HG02981 (cell line): ENCODE measurements at regions not wholly inside any gene's neighbourhood (a gene's known extent, or its start where the extent isn't known, plus 50 kb on each side); places are given as distances from the start of the nearest gene placed in this dataset.

ENCODE experiments used
- ATAC-seq: cut with Tn5 transposase; IDR thresholded peaks from one replicate; pipeline ENCODE4 v1.9.1; 2021; ENCODE audit warnings: mild to moderate bottlenecking, moderate library complexity; ENCODE audit not compliant: unreplicated experiment

GRCh38 chr1:175830500-175830899, 87.1 kb upstream of the TNR start:
- no peak for ATAC-seq

- ATAC-seq: no peak
These were observed 86.5 kb upstream of the TNR start for GRCh38 chr1:175829845-175830244.

- no peak for ATAC-seq
These were observed 83.3 kb upstream of the TNR start for GRCh38 chr1:175826705-175827104.

GRCh38 chr1:175824079-175824478, 80.7 kb upstream of the TNR start:
- ATAC-seq: no peak

GRCh38 chr1:175823406-175823805, 80.0 kb upstream of the TNR start:
- no peak for ATAC-seq

GRCh38 chr1:175822580-175822979, 79.2 kb upstream of the TNR start:
- no peak for ATAC-seq

- no peak for ATAC-seq
These were observed 77.1 kb upstream of the TNR start for GRCh38 chr1:175820456-175821025.

- ATAC-seq: no peak
These were observed 75.5 kb upstream of the TNR start for GRCh38 chr1:175818929-175819328.

- no peak for ATAC-seq
These were observed 74.0 kb upstream of the TNR start for GRCh38 chr1:175817445-175817844.

GRCh38 chr1:175814885-175815284, 71.5 kb upstream of the TNR start:
- no peak for ATAC-seq

- ATAC-seq: no peak
These were observed 69.5 kb upstream of the TNR start for GRCh38 chr1:175812936-175813335.

- ATAC-seq: no peak
These were observed 66.9 kb upstream of the TNR start for GRCh38 chr1:175810305-175810704.

- no peak for ATAC-seq
These were observed 65.6 kb upstream of the TNR start for GRCh38 chr1:175808999-175809398.

- ATAC-seq: no peak
These were observed 65.2 kb upstream of the TNR start for GRCh38 chr1:175808573-175808972.

- no peak for ATAC-seq
These were observed 61.2 kb upstream of the TNR start for GRCh38 chr1:175804561-175804960.

GRCh38 chr1:175803413-175803812, 60.0 kb upstream of the TNR start:
- ATAC-seq: no peak

- ATAC-seq: no peak
These were observed 59.2 kb upstream of the TNR start for GRCh38 chr1:175802407-175803123.

- ATAC-seq: no peak
These were observed 58.6 kb upstream of the TNR start for GRCh38 chr1:175801979-175802378.

GRCh38 chr1:175797576-175797975, 54.2 kb upstream of the TNR start:
- ATAC-seq: no peak

GRCh38 chr1:175794586-175794985, 51.2 kb upstream of the TNR start:
- ATAC-seq: no peak

- ATAC-seq: no peak
These were observed 50.2 kb upstream of the TNR start for GRCh38 chr1:175793617-175794016.
